Panc1 (cell line): ENCODE measurements at regions not wholly inside any gene's neighbourhood (a gene's known extent, or its start where the extent isn't known, plus 50 kb on each side); places are given as distances from the start of the nearest gene placed in this dataset.

ENCODE experiments used
- ATAC-seq: fragments of 200-7000 bp; cut with Tn5 transposase; 2 replicates; pipeline ENCODE4 v1.9.1; 2020; ENCODE audit warnings: mild to moderate bottlenecking, moderate library complexity
- BruUV-seq: library from RNA; stranded (reverse); fragments of 400-500 nt; replicated peaks from 2 replicates; lab custom pipeline; 2021; lab: Mats Ljungman, UMichigan
- CTCF ChIA-PET: fragments of 300-600 bp; sonication (Branson Sonifier 250); formaldehyde crosslinking; loops from one replicate; lab custom pipeline; 2022; ENCODE audit warnings: antibody characterized with exemption; lab: Charles Lee
- POLR2A ChIA-PET: fragments of 300-600 bp; sonication (Branson Sonifier 250); formaldehyde crosslinking; loops from one replicate; lab custom pipeline; 2022; ENCODE audit warnings: antibody characterized with exemption; lab: Charles Lee
- DNase-seq: peaks from one replicate; pipeline ENCODE4 v3.0.0-alpha.2; 2010; ENCODE audit warnings: low read depth, low spot score
- H3K27ac ChIP-seq: 2 replicates; pipeline ENCODE4 v1.5.1; 2011; ENCODE audit warnings: mild to moderate bottlenecking, low read length, inconsistent platforms
- H3K27me3 ChIP-seq: fragments of 200-500 bp; sonication (Bioruptor generic); 2 replicates; pipeline ENCODE4 v1.6.0; 2014; ENCODE audit warnings: low read length, inconsistent platforms; ENCODE audit not compliant: control insufficient read depth, insufficient read depth
- H3K36me3 ChIP-seq: fragments of 200-500 bp; sonication (Bioruptor generic); 2 replicates; pipeline ENCODE4 v1.5.1; 2014; ENCODE audit warnings: inconsistent platforms, mild to moderate bottlenecking, low read length, moderate library complexity; ENCODE audit not compliant: control insufficient read depth, insufficient read depth
- H3K4me1 ChIP-seq: 2 replicates; pipeline ENCODE4 v1.5.1; 2011; ENCODE audit warnings: inconsistent platforms, mild to moderate bottlenecking, low read length, moderate library complexity; ENCODE audit not compliant: control insufficient read depth, insufficient read depth
- H3K4me3 ChIP-seq, 2 experiments: 2 replicates each; pipeline ENCODE4 v1.5.1; 2011 to 2012; ENCODE audit warnings: low read depth in 2 of 2, low read length in 2 of 2, mild to moderate bottlenecking in 2 of 2, inconsistent platforms in 1 of 2, moderate library complexity in 1 of 2
- H3K9me3 ChIP-seq: fragments of 200-500 bp; sonication (Bioruptor generic); 2 replicates; pipeline ENCODE4 v1.5.1; 2014; ENCODE audit warnings: low read depth, mild to moderate bottlenecking, inconsistent platforms, low read length, moderate library complexity; ENCODE audit not compliant: control insufficient read depth, insufficient read depth
- CTCF ChIP-seq: fragments of 450-650 bp; IDR thresholded peaks from 2 replicates; pipeline ENCODE4 v1.5.1; 2017; ENCODE audit warnings: mild to moderate bottlenecking
- POLR2AphosphoS5 ChIP-seq: IDR thresholded peaks from 2 replicates; pipeline ENCODE4 v1.6.1; 2012; ENCODE audit warnings: mild to moderate bottlenecking, low read depth, low read length, moderate library complexity
- REST ChIP-seq, 2 experiments: IDR thresholded peaks; 2 replicates each; pipeline ENCODE4 v1.6.1; 2011 to 2012; ENCODE audit warnings: low read depth in 2 of 2, control low read depth in 1 of 2, low read length in 1 of 2, mild to moderate bottlenecking in 1 of 2, moderate library complexity in 1 of 2; ENCODE audit not compliant: insufficient read depth in 1 of 2
- SIN3A ChIP-seq: IDR thresholded peaks from 2 replicates; pipeline ENCODE4 v1.6.1; 2012; ENCODE audit warnings: low read depth, mild to moderate bottlenecking, low read length, moderate library complexity, borderline replicate concordance; ENCODE audit not compliant: insufficient read depth
- TCF7L2 ChIP-seq: IDR thresholded peaks from 2 replicates; pipeline ENCODE4 v1.6.1; 2011; ENCODE audit warnings: mild to moderate bottlenecking, low read depth, low read length, inconsistent platforms
- in situ Hi-C: cut with HindIII; loops from 2 replicates; pipeline ENCODE4 v1.10.0; 2016; ENCODE audit warnings: low sequenced_read_pairs, low pct_unique_long_range_greater_than_20kb
- intact Hi-C: fragments of 100-400 bp; cut with micrococcal nuclease; formaldehyde crosslinking; loops from one replicate; pipeline ENCODE4 v1.10.0; 2022; ENCODE audit not compliant: unreplicated experiment

- intact Hi-C loops, result no loop called here
- TF ChIP-seq POLR2AphosphoS5, result no peak
- TF ChIP-seq CTCF, result no peak
- no peak for TF ChIP-seq TCF7L2
- no peak for TF ChIP-seq SIN3A
- ChIA-PET POLR2A (no interaction called here), CTCF (no interaction called here)
- H3K4me1 ChIP-seq, result no peaks in the 10 kb centered on the region
- no peak for ATAC-seq
- no peaks in the 10 kb centered on the region for H3K9me3 ChIP-seq
- no peaks in the 10 kb centered on the region for H3K27me3 ChIP-seq
- BruUV-seq, result no TSS peak
- H3K36me3 ChIP-seq, result no peaks in the 10 kb centered on the region
- in situ Hi-C loops, result no loop called here
- H3K27ac ChIP-seq, result no peak overlapping the region
- DNase-seq, result no peak
- H3K4me3 ChIP-seq, result no peak overlapping the region
Observed at GRCh38 chr10:129110780-129111179, 356.3 kb upstream of the MGMT start.

GRCh38 chr10:129111922-129112321, 355.1 kb upstream of the MGMT start:
- H3K27me3 ChIP-seq, result no peaks in the 10 kb centered on the region
- no peaks in the 10 kb centered on the region for H3K9me3 ChIP-seq
- H3K36me3 ChIP-seq, result no peaks in the 10 kb centered on the region
- POLR2A ChIA-PET, result no interaction called here
- no peak overlapping the region for H3K4me3 ChIP-seq
- CTCF ChIA-PET, result no interaction called here
- intact Hi-C loops (no loop called here), in situ Hi-C loops (no loop called here)
- no peak overlapping the region for H3K27ac ChIP-seq
- DNase-seq, result no peak
- no peak for ATAC-seq
- TF ChIP-seq TCF7L2 (no peak), SIN3A (no peak), REST (IDR thresholded peaks at IDR 0.05; ENCODE audit: insufficient read depth in 1 of 2, low read depth in 2 of 2, low read length in 1 of 2) (no peak), CTCF (no peak), POLR2AphosphoS5 (no peak)
- no TSS peak for BruUV-seq
- no peaks in the 10 kb centered on the region for H3K4me1 ChIP-seq
